Tibial nerve (tissue), 4 donors: ENCODE measurements at regions not wholly inside any gene's neighbourhood (a gene's known extent, or its start where the extent isn't known, plus 50 kb on each side); places are given as distances from the start of the nearest gene placed in this dataset.

Experiments
- CTCF ChIP-seq, 5 experiments: fragments of 200-600 bp in 3 of 5; fragments of 450-650 bp in 2 of 5; sonication (generic) in 3 of 5; IDR thresholded peaks; one replicate each; pipeline ENCODE4 v1.5.1; 2016 to 2019; ENCODE audit warnings: antibody characterized with exemption in 5 of 5, mild to moderate bottlenecking in 3 of 5, moderate library complexity in 2 of 5
- EP300 ChIP-seq, 2 donors: sonication (generic); formaldehyde crosslinking; IDR thresholded peaks; one replicate each; pipeline ENCODE4 v1.6.1; 2017; ENCODE audit warnings: antibody characterized with exemption in 2 of 2, mild to moderate bottlenecking in 1 of 2
- POLR2A ChIP-seq, 2 donors: fragments of 450-650 bp; IDR thresholded peaks; one replicate each; pipeline ENCODE4 v1.6.1; 2017; ENCODE audit warnings: antibody characterized with exemption in 2 of 2, mild to moderate bottlenecking in 2 of 2, moderate library complexity in 2 of 2

DNA sequence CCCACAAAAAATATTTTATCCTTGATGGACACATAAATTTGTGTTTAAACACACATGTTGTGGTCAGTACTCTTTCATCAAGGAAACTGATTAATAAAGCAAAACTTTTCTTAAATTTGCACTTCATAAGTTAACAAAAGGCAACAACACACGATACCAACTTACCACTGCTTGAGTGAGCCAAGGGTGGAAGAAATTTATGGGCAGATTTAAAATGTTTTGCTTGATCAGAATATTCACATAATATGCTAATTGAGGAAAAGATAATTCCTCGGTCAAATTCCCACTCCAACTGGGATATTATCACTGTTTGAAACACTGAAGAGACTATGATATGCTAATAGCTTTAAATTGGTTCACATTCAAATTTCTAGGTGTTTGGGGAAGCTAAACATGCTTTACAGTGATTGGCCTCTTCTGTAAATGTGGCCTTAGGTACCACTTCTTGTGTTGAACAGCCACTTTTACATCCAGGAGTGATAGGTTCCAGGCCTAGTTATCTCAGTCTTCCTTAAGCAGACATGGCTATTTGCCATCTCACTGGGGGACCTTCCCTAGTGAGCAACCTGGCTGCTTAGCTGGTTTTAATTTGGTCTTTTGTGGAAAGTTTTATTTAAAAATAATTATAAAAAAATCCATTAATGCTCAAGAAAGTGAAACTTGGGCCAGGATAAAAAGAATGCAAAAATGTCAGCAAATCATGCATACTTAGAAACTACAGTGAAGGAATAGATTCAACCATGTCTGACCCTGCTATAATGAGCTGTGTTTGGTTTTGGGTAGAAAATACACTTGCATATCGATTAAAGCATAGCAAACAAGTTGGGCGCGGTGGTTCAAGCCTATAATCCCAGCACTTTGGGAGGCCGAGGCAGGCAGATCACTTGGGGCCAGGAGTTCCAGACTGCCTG, 221.2 kb upstream of the MAP3K7 start:
- TF ChIP-seq CTCF (IDR thresholded peaks at IDR 0.05) (no peak), EP300 (IDR thresholded peaks at IDR 0.05) (no peak), POLR2A (IDR thresholded peaks at IDR 0.05) (no peak)
